ENCODE measurements at regions not wholly inside any gene's neighbourhood (a gene's known extent, or its start where the extent isn't known, plus 50 kb on each side); places are given as distances from the start of the nearest gene placed in this dataset.
"Not testable (repeated sequence)": the region's sequence is repeated elsewhere in the genome, so short reads cannot be mapped to it uniquely, and the experiment has no call there.

GRCh38 chr3:137820366-137820765, 56.3 kb downstream of the SOX14 start:
- no peak for DNase-seq (ENCODE audit: low spot score)

GRCh38 chr3:137835096-137835495, 71.0 kb downstream of the SOX14 start:
- no peak for DNase-seq (ENCODE audit: low spot score)

- DNase-seq (ENCODE audit: low spot score): no peak
These were observed 81.1 kb downstream of the SOX14 start for GRCh38 chr3:137845194-137845593.

- DNase-seq (ENCODE audit: low spot score): no peak
These were observed 81.6 kb downstream of the SOX14 start for GRCh38 chr3:137845666-137846065.

GRCh38 chr3:137852391-137852830, 88.3 kb downstream of the SOX14 start:
- peak; percentile 2 for DNase-seq (ENCODE audit: low spot score)

- DNase-seq (ENCODE audit: low spot score): no peak
These were observed 90.6 kb downstream of the SOX14 start for GRCh38 chr3:137854533-137855261.

GRCh38 chr3:137866001-137866400, 101.9 kb downstream of the SOX14 start:
- no peak for DNase-seq (ENCODE audit: low spot score)

- DNase-seq (ENCODE audit: low spot score): no peak
These were observed 102.8 kb downstream of the SOX14 start for GRCh38 chr3:137866933-137867332.

GRCh38 chr3:137867611-137868010, 103.5 kb downstream of the SOX14 start:
- DNase-seq (ENCODE audit: low spot score): no peak

GRCh38 chr3:137869022-137869421, 104.9 kb downstream of the SOX14 start:
- no peak for DNase-seq (ENCODE audit: low spot score)

GRCh38 chr3:137872589-137872988, 108.5 kb downstream of the SOX14 start:
- DNase-seq (ENCODE audit: low spot score): not testable (repeated sequence)

- not testable (repeated sequence) for DNase-seq (ENCODE audit: low spot score)
These were observed 113.1 kb upstream of the CLDN18 start for GRCh38 chr3:137896842-137897241.

- DNase-seq (ENCODE audit: low spot score): no peak
These were observed 102.8 kb upstream of the CLDN18 start for GRCh38 chr3:137906985-137907649.

GRCh38 chr3:137924628-137925027, 85.3 kb upstream of the CLDN18 start:
- no peak for DNase-seq (ENCODE audit: low spot score)

GRCh38 chr3:137925080-137925479, 84.9 kb upstream of the CLDN18 start:
- DNase-seq (ENCODE audit: low spot score): no peak

GRCh38 chr3:137926991-137927390, 83.0 kb upstream of the CLDN18 start:
- DNase-seq (ENCODE audit: low spot score): no peak

- DNase-seq (ENCODE audit: low spot score): no peak
These were observed 79.0 kb upstream of the CLDN18 start for GRCh38 chr3:137930976-137931375.

- DNase-seq (ENCODE audit: low spot score): no peak
These were observed 71.1 kb upstream of the CLDN18 start for GRCh38 chr3:137938876-137939275.

GRCh38 chr3:137944593-137944992, 65.4 kb upstream of the CLDN18 start:
- DNase-seq (ENCODE audit: low spot score): no peak

GRCh38 chr3:137946356-137946973, 63.5 kb upstream of the CLDN18 start:
- DNase-seq (ENCODE audit: low spot score): peak; percentile 73

GRCh38 chr3:137947117-137947516, 62.8 kb upstream of the CLDN18 start:
- DNase-seq (ENCODE audit: low spot score): no peak

GRCh38 chr3:137948400-137949072, 61.4 kb upstream of the CLDN18 start:
- no peak for DNase-seq (ENCODE audit: low spot score)

- no peak for DNase-seq (ENCODE audit: low spot score)
These were observed 51.3 kb upstream of the CLDN18 start for GRCh38 chr3:137958636-137959035.
